LNCAP (cell line): ENCODE measurements at regions not wholly inside any gene's neighbourhood (a gene's known extent, or its start where the extent isn't known, plus 50 kb on each side); places are given as distances from the start of the nearest gene placed in this dataset.

Experiments
- CTCF ChIP-seq: fragments of 450-650 bp; IDR thresholded peaks from 2 replicates; pipeline ENCODE4 v1.5.1; 2017; ENCODE audit warnings: mild to moderate bottlenecking

- TF ChIP-seq CTCF: no peak
These were observed 260.1 kb downstream of the C1orf94 start for GRCh38 chr1:34436836-34437235.

- no peak for TF ChIP-seq CTCF
These were observed 264.8 kb downstream of the C1orf94 start for GRCh38 chr1:34441259-34442069.

GRCh38 chr1:34444516-34444915, 267.8 kb downstream of the C1orf94 start:
- TF ChIP-seq CTCF: no peak

DNA sequence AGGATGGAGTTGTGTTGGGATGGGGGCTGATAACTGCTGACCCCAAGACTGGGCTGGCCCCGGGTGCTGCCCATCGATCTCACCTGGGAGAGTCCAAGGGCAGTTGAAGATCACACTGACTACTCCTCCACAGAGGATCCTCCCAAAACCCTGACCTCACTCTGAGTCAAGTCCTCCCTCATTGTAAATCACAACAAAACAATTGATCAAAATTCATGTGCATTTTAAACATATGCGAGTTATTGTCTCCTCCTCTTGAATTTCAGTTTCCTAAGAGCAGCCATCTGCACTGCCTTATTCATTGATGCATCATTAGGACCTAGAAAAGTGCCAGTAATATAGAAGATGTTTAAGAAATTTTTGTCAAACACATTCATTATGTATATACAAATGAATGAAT, 273.6 kb downstream of the C1orf94 start:
- no peak for TF ChIP-seq CTCF

DNA sequence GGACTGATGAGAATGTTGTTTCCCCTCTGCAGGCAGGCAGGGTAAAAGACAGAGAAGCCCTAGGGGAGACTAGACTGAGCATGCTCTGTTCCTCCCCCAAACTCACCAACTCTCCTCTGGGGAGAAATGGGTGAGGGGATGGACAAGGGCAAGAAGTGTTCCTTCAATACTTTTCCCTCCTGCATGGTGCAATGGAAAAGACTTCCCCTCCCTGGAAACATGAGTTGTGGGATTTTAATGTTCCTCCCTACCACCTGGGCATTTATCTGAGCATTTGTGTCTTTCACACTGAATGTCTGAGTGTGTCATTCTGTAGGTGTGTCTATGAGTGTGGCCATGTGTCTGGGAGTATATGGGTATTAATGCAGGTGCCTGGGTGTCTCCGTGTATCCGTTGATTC, 275.7 kb downstream of the C1orf94 start:
- no peak for TF ChIP-seq CTCF

DNA sequence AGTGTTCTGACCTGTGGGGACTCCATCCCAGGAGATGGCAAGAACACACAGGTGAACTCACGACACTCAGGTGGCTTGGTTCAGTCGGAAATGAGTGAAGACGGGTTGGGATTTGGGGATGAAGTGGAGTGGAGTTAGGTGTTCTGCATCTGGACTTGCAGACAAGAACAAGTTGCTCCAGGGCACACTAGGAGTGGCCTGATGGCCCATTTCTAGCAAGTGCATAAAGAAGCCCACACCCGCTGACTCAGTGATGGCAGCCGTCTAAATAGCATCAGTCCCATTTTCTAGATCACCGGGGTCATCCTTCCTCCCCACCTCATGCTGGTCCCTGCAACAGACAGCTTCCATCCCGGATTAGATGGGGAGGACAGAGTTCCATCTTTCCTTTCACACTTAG, 278.4 kb downstream of the C1orf94 start:
- TF ChIP-seq CTCF: no peak

DNA sequence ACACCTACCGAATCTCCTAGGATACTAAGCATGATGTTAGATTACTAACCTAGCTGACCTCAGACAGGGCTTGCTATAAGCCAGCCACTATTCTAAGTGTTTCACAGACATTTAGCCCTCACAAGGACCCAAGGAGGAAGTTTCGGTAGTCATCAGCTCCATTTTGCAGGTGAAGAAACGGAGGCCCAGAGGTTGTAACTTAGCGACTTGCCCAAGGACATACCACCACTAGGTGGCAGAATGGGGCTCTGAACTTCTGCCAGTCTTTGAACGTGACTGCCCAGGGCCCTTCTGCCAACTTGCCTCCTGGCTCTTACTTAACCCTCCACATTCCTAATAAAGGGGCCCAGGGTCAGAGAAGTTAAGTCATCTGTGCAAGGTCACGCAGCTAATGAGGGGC, 283.5 kb downstream of the C1orf94 start:
- peak; percentile 80 for TF ChIP-seq CTCF

GRCh38 chr1:34470401-34470800, 284.4 kb upstream of the GJB5 start:
- no peak for TF ChIP-seq CTCF
